Transverse colon (tissue), 4 donors: ENCODE measurements at regions not wholly inside any gene's neighbourhood (a gene's known extent, or its start where the extent isn't known, plus 50 kb on each side); places are given as distances from the start of the nearest gene placed in this dataset.
"Not testable (repeated sequence)": the region's sequence is repeated elsewhere in the genome, so short reads cannot be mapped to it uniquely, and the experiment has no call there.

Experiments used
- DNase-seq: peaks from one replicate; pipeline ENCODE4 v3.0.0-alpha.2; 2019
- H3K27ac ChIP-seq, 4 donors: fragments of 200-600 bp; sonication (generic); 2 replicates each; pipeline ENCODE4 v1.5.1; 2016 to 2018; ENCODE audit warnings: inconsistent platforms in 4 of 4
- H3K27me3 ChIP-seq: fragments of 200-600 bp; sonication (generic); 2 replicates; pipeline ENCODE4 v1.5.1; 2017; ENCODE audit warnings: inconsistent platforms
- H3K36me3 ChIP-seq, 4 donors: fragments of 200-600 bp; sonication (generic); 2 replicates each; pipeline ENCODE4 v1.5.1; 2017 to 2019; ENCODE audit warnings: inconsistent platforms in 4 of 4
- H3K4me1 ChIP-seq, 4 donors: fragments of 200-600 bp; sonication (generic); 2 replicates each; pipeline ENCODE4 v1.5.1; 2017 to 2020; ENCODE audit warnings: inconsistent platforms in 4 of 4
- H3K4me3 ChIP-seq, 4 donors: fragments of 200-600 bp; sonication (generic); 1 replicate in 1 of 4; 2 replicates in 3 of 4; pipeline versions ENCODE4 v1.5.1 to v1.6.1; 2017 to 2019; ENCODE audit warnings: inconsistent platforms in 4 of 4
- H3K9me3 ChIP-seq, 2 donors: fragments of 200-600 bp; sonication (generic); 2 replicates each; pipeline ENCODE4 v1.5.1; 2017 to 2019; ENCODE audit warnings: inconsistent platforms in 2 of 2
- EP300 ChIP-seq: sonication (generic); formaldehyde crosslinking; IDR thresholded peaks from one replicate; pipeline ENCODE4 v1.6.1; 2017; ENCODE audit warnings: antibody characterized with exemption, low read depth
- POLR2A ChIP-seq: fragments of 450-650 bp; IDR thresholded peaks from one replicate; pipeline ENCODE4 v1.6.1; 2016; ENCODE audit warnings: antibody characterized with exemption, mild to moderate bottlenecking, moderate library complexity
- POLR2AphosphoS5 ChIP-seq, 3 donors: sonication (generic); formaldehyde crosslinking; IDR thresholded peaks; one replicate each; pipeline ENCODE4 v1.6.1; 2016; ENCODE audit warnings: antibody characterized with exemption in 3 of 3
- WGBS, 2 donors: methylation state at CpG; one replicate each; pipeline ENCODE4 v1.1.5; 2018; ENCODE audit warnings: low coverage in 1 of 2; 5-methylcytosine and 5-hydroxymethylcytosine counted together
- in situ Hi-C, 4 donors: fragments of 200-750 bp; cut with MboI; loops; one replicate each; pipeline versions ENCODE4 v1.15.0 to v1.15.1; 2017; ENCODE audit warnings: low sequenced_read_pairs in 3 of 4, low pct_ligation_motif_present in 1 of 4, low pct_unique_long_range_greater_than_20kb in 1 of 4
- intact Hi-C: fragments of 100-400 bp; cut with DNase I; formaldehyde crosslinking; loops from one replicate; pipeline ENCODE4 v1.15.1; 2023; ENCODE audit warnings: low total_unique reads
- TF ChIP-seq, protein P1 (sequence below), 5 experiments: fragments of 200-600 bp in 3 of 5; fragments of 450-650 bp in 2 of 5; sonication (generic) in 3 of 5; IDR thresholded peaks; 1 replicate in 2 of 5; 2 replicates in 3 of 5; pipeline ENCODE4 v1.5.1; 2016 to 2017; ENCODE audit warnings: antibody characterized with exemption in 5 of 5, inconsistent platforms in 3 of 5, mild to moderate bottlenecking in 2 of 5, moderate library complexity in 1 of 5

DNA sequence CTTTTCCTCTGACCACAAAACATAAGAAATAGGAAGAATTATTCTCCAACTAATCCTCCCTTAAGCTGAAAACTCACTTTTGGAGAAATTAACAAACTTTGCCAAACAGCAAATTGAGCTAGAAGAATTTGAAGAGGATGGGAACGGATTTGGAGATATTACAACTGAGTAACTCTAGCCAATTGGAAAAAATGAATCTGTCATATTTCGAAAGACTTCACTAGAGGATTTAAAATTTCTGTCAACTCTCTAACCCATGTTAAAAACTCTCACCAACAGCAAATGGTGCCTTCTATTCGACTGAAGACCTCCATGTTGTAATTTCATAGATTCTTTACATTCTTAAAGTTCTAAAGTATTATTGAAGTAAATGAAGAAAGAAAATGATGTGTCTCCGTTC, 414.2 kb downstream of the RMST start:
- Histone ChIP-seq H3K27me3 (no peaks in the 10 kb centered on the region), H3K4me1 (no peaks in the 10 kb centered on the region), H3K27ac (no peak overlapping the region), H3K36me3 (no peaks in the 10 kb centered on the region), H3K4me3 (no peak overlapping the region), H3K9me3 (peaks cover 0 to 4% of the 10 kb centered on the region in 2 donors)
- TF ChIP-seq EP300, result no peak
- TF ChIP-seq, protein P1, sequence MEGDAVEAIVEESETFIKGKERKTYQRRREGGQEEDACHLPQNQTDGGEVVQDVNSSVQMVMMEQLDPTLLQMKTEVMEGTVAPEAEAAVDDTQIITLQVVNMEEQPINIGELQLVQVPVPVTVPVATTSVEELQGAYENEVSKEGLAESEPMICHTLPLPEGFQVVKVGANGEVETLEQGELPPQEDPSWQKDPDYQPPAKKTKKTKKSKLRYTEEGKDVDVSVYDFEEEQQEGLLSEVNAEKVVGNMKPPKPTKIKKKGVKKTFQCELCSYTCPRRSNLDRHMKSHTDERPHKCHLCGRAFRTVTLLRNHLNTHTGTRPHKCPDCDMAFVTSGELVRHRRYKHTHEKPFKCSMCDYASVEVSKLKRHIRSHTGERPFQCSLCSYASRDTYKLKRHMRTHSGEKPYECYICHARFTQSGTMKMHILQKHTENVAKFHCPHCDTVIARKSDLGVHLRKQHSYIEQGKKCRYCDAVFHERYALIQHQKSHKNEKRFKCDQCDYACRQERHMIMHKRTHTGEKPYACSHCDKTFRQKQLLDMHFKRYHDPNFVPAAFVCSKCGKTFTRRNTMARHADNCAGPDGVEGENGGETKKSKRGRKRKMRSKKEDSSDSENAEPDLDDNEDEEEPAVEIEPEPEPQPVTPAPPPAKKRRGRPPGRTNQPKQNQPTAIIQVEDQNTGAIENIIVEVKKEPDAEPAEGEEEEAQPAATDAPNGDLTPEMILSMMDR (IDR thresholded peaks at IDR 0.05), result no peak
- TF ChIP-seq POLR2A, result no peak
- no peak for TF ChIP-seq POLR2AphosphoS5 (IDR thresholded peaks at IDR 0.05)
- in situ Hi-C loops (no loop called here), intact Hi-C loops (no loop called here)
- WGBS, 2 donors, result 47 to 49% methylated on average over 3 to 4 of the region's 4 CpGs
- no peak for DNase-seq

- H3K4me3 ChIP-seq, result no peak overlapping the region
- H3K27me3 ChIP-seq, result no peaks in the 10 kb centered on the region
- H3K4me1 ChIP-seq, result no peaks in the 10 kb centered on the region
- no peak for DNase-seq
- in situ Hi-C loops (no loop called here), intact Hi-C loops (no loop called here)
- TF ChIP-seq POLR2AphosphoS5 (IDR thresholded peaks at IDR 0.05), result no peak
- TF ChIP-seq POLR2A, result no peak
- no peak for TF ChIP-seq EP300
- TF ChIP-seq, protein P1 (IDR thresholded peaks at IDR 0.05), result no peak
- H3K9me3 ChIP-seq, result peaks cover 0 to 4% of the 10 kb centered on the region in 2 donors
- H3K36me3 ChIP-seq, result no peaks in the 10 kb centered on the region
- H3K27ac ChIP-seq, result no peak overlapping the region
Measured at GRCh38 chr12:97877404-97877803, 414.8 kb downstream of the RMST start.

DNA sequence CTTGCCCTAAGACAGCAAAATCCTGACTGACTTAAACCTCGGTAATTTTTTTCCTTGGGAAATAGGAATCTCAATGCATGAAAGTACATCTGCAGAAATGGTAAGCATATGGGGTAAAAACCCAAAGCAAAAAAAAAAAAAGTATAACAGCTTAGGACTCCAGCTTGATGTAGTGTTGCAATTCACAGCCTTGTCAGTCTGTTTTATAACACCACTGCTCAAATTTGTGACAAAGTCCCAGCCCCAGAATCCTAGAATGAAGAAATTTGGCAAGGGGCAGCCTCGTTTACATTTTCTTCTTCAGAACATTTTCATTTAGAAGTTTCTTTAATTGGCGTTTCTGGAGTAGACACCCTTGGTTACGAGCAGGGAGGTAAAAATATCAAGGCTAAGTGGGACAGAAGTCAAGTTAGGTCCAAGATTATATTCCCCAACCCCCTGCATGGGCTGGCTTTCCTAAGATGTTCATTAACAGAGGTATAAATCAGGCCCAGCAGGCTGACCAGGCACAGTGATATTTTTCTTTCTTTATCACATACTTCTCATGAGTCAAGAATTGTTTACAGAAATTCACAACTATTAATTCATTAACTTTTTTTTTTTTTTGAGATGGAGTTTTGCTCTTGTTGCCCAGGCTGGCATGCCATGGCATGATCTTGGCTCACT, 424.0 kb downstream of the RMST start:
- Histone ChIP-seq H3K36me3 (no peaks in the 10 kb centered on the region), H3K27ac (no peak overlapping the region), H3K9me3 (no peaks in the 10 kb centered on the region), H3K27me3 (no peaks in the 10 kb centered on the region), H3K4me3 (no peak overlapping the region), H3K4me1 (no peaks in the 10 kb centered on the region)
- 37 to 43% methylated on average over 4 of the region's 4 CpGs for WGBS, 2 donors
- in situ Hi-C loops, result no loop called here
- intact Hi-C loops, result no loop called here
- TF ChIP-seq POLR2A, result no peak
- TF ChIP-seq, protein P1 (IDR thresholded peaks at IDR 0.05), result no peak
- no peak for TF ChIP-seq POLR2AphosphoS5 (IDR thresholded peaks at IDR 0.05)
- TF ChIP-seq EP300, result no peak
- no peak for DNase-seq

DNA sequence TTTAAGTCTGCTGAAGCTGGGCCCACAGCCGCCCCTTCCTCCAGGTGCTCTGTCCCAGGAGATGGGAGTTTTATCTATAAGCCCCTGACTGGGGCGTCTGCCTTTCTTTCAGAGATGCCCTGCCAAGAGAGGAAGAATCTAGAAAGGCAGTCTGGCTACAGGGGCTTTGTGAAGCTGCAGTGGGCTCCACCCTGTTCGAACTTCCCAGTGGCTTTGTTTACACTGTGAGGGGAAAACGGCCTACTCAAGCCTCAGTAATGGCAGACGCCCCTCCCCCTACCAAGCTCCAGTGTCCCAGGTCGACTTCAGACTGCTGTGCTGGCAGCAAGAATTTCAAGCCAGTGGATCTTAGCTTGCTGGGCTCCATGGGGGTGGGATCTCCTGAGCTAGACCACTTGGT, 435.3 kb downstream of the RMST start:
- in situ Hi-C loops, intact Hi-C loops: not testable (repeated sequence)
- 45% methylated on average over 6 of the region's 6 CpGs; no CpG with 5 or more reads in 1 of the 2 donors for WGBS, 2 donors

DNA sequence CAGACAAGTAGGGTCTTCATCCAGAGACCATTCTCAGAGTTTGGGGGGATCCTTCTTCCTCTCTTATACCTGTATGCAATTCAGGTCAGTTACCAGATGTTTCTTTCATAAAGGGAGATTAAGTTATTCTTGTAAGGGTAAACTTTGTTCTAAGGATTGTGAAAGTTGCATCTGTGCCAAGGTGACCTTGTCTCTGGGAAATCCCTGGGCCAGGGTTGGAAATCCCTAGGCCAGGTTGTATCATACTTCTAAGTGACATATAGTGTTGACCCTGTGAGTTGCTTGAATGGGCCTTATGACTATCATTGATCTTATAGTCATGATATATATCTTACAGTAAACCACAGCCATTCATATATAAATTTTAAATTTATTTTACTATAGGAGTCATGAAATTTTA, 436.9 kb downstream of the RMST start:
- DNase-seq, result no peak
- H3K4me3 ChIP-seq, result no peak overlapping the region
- no peaks in the 10 kb centered on the region for H3K4me1 ChIP-seq
- in situ Hi-C loops, result no loop called here
- intact Hi-C loops, result no loop called here
- H3K27me3 ChIP-seq, result no peaks in the 10 kb centered on the region
- no peaks in the 10 kb centered on the region for H3K36me3 ChIP-seq
- TF ChIP-seq POLR2A (no peak), EP300 (no peak), POLR2AphosphoS5 (IDR thresholded peaks at IDR 0.05) (no peak)
- TF ChIP-seq, protein P1 (IDR thresholded peaks at IDR 0.05), result no peak
- no peak overlapping the region for H3K27ac ChIP-seq
- no peaks in the 10 kb centered on the region for H3K9me3 ChIP-seq

More for the DNA sequence above, 435.3 kb downstream of the RMST start:
- H3K9me3 ChIP-seq, H3K27ac ChIP-seq, H3K4me3 ChIP-seq, H3K36me3 ChIP-seq, H3K27me3 ChIP-seq, DNase-seq, H3K4me1 ChIP-seq: not testable (repeated sequence)
